GM12873 (cell line): ENCODE measurements at regions not wholly inside any gene's neighbourhood (a gene's known extent, or its start where the extent isn't known, plus 50 kb on each side); places are given as distances from the start of the nearest gene placed in this dataset.

Experiments
- TF ChIP-seq, protein P1 (sequence below): IDR thresholded peaks from 2 replicates; pipeline ENCODE4 v1.5.1; 2012; ENCODE audit warnings: low read depth, mild to moderate bottlenecking, moderate library complexity, low read length, control low read depth; ENCODE audit not compliant: insufficient read depth; ENCODE audit errors: missing control alignments

DNA sequence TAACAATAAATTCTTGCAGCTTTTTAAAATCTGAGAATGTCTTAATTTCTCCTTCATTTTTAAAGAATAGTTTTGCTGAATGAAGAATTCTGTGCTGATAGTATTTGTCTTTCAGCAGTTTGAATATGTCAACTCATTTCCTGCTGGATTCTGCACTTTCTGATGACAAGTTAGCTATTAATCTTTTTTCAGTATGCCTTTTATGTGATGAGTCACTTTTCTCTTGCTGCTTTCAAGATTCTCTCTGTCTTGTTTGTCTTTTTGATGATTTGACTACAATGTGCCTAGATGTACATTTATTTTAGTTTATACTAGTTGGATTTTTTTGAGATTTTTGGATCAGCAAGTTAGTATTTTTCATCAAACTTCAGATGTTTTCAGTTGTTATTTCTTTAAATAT, 87.9 kb upstream of the AVPR1A start:
- TF ChIP-seq, protein P1, sequence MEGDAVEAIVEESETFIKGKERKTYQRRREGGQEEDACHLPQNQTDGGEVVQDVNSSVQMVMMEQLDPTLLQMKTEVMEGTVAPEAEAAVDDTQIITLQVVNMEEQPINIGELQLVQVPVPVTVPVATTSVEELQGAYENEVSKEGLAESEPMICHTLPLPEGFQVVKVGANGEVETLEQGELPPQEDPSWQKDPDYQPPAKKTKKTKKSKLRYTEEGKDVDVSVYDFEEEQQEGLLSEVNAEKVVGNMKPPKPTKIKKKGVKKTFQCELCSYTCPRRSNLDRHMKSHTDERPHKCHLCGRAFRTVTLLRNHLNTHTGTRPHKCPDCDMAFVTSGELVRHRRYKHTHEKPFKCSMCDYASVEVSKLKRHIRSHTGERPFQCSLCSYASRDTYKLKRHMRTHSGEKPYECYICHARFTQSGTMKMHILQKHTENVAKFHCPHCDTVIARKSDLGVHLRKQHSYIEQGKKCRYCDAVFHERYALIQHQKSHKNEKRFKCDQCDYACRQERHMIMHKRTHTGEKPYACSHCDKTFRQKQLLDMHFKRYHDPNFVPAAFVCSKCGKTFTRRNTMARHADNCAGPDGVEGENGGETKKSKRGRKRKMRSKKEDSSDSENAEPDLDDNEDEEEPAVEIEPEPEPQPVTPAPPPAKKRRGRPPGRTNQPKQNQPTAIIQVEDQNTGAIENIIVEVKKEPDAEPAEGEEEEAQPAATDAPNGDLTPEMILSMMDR: no peak

DNA sequence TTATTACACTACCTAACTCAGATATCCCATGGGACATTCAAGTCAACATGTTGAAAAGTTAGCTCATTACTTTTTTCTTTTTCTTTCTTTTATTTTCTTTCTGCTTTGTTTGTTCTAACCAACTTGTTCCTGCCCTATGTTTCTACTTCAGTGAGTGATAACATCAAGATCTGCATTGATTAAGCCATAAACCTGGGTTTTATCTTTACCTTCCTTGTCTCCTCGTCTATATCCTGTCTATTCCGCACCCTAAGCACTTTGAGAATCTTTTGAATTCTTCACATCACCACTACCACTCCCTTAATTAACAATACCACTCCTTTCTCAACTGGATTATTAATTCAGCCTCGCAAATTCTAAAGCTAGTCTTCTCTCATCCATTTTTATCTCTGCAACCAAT, 81.9 kb upstream of the AVPR1A start:
- TF ChIP-seq, protein P1: no peak

DNA sequence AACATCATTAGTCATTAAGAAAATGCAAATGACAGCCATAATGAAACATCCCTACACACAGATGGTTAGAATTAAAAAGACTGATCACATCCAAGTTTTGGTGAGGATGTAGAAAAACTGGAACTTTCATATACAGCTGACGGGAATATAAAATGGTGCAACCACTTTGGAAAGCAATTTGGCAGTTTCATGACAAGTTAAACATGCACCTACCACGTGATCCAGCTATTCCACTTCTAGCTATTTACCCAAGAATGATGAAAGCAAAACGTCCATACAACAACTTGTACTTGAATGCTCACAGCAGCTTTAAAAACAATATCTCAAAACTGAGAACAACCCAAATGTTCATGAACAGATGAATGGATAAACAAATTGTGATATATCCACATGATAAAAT, 77.9 kb upstream of the AVPR1A start:
- TF ChIP-seq, protein P1: no peak

DNA sequence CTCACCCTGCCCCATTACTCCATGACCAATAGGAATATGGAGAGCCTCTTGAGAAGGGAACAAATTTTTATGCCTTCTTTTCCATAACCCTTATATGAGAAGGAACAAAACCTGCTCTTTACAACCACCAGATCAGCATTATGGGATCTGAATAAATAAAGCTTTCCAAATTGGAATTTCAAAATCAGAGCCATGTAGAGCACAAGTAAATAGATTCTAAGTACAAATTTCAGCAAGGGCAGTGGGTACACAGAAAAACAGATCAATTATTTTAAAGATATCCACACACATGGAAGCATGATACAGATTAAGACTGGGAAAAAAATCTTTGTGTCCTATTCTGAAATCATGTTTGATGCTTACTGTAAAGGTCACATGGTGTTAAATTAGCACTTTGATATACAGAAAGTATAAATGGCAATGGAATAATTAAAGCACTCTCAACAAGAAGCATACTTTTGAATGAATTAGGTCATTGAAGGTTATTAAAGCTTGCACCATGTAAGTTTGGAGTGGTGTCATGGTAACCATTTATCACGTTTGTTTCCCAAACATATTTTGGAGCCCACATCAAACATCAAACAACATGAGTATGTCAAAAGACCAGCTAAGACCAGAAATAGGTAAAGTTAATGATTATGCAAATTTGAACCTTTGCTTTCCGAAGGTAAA, 75.9 kb upstream of the AVPR1A start:
- TF ChIP-seq, protein P1: no peak

DNA sequence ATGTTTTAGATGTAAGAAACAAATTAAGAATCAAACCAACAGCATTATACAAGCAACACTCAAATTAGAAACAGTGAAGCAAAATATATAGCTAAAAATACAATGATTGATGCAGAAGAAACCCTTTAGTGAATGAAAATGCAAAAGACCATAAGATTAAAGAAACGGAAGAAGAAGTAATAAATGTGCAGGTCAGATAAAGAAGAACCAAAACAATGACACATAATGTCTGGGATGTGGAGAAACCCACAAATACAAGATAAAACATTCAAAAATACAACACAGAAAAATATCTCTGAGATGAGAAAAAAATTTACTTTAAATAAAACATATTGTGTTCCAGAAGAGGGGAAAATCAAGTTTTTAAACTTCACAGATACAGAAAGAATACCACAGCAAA, 73.4 kb upstream of the AVPR1A start:
- TF ChIP-seq, protein P1: no peak

DNA sequence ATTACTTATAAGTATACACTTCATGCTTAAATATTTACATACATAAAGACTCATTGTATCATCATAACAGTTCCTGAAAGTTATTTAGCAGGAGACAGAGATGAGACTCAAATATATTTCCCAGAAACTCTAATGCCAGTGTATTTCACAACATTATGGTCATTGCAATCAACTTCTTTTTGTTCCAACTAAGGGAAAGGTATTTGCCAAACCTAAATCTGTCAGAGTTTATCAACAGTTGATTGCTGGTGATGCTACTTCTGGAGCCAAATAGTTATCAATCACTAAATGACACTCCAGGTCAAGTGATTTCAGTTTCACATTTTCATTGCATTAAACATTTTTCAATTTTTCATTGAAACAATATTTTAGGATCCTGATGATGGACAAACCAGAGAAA, 72.1 kb upstream of the AVPR1A start:
- TF ChIP-seq, protein P1: no peak

DNA sequence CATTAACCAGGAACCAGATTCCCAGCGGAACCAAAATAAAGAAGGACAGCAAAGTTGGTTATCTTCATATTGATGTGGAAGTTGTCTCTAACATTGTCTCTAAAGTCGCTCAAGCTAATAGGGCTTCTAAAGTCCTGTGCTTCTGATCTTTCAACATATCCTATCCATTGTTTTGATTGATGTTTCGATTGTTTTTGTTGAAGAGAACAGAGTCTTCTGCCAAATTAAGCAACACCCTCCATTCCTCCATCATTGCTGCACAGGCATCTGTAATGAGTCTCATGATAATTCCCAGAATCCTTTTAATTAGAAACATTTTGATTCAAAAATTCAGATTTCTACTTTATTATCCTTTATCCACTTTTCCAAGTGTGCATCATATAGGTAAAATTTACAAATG, 71.6 kb upstream of the AVPR1A start:
- TF ChIP-seq, protein P1: no peak
